Uterus (tissue), 3 donors: ENCODE measurements at regions not wholly inside any gene's neighbourhood (a gene's known extent, or its start where the extent isn't known, plus 50 kb on each side); places are given as distances from the start of the nearest gene placed in this dataset.
"Not testable (repeated sequence)": the region's sequence is repeated elsewhere in the genome, so short reads cannot be mapped to it uniquely, and the experiment has no call there.

Source experiments
- DNase-seq, 2 donors: peaks; one replicate each; pipeline ENCODE4 v3.0.0-alpha.2; 2019 to 2020
- H3K27ac ChIP-seq, 2 donors: fragments of 200-600 bp; sonication (generic); 1 replicate in 1 of 2; 2 replicates in 1 of 2; pipeline ENCODE4 v1.5.1; 2016 to 2018
- H3K27me3 ChIP-seq, 2 donors: fragments of 200-600 bp; sonication (generic); one replicate each; pipeline ENCODE4 v1.5.1; 2018 to 2019; ENCODE audit warnings: control low read depth in 1 of 2
- H3K36me3 ChIP-seq, 2 donors: fragments of 200-600 bp; sonication (generic); one replicate each; pipeline ENCODE4 v1.5.1; 2019; ENCODE audit warnings: control low read depth in 1 of 2
- H3K4me1 ChIP-seq, 2 donors: fragments of 200-600 bp; sonication (generic); one replicate each; pipeline ENCODE4 v1.5.1; 2018 to 2019; ENCODE audit warnings: control low read depth in 1 of 2
- H3K4me3 ChIP-seq, 2 donors: fragments of 200-600 bp; sonication (generic); 1 replicate in 1 of 2; 2 replicates in 1 of 2; pipeline ENCODE4 v1.5.1; 2018 to 2019; ENCODE audit warnings: mild to moderate bottlenecking in 1 of 2
- H3K9me3 ChIP-seq, 2 donors: fragments of 200-600 bp; sonication (generic); one replicate each; pipeline ENCODE4 v1.5.1; 2019; ENCODE audit warnings: control low read depth in 1 of 2
- POLR2A ChIP-seq, 2 donors: fragments of 450-650 bp; IDR thresholded peaks; one replicate each; pipeline ENCODE4 v1.6.1; 2016; ENCODE audit warnings: antibody characterized with exemption in 2 of 2, mild to moderate bottlenecking in 1 of 2, moderate library complexity in 1 of 2
- intact Hi-C: fragments of 100-400 bp; cut with DNase I; formaldehyde crosslinking; loops from one replicate; pipeline ENCODE4 v1.15.1; 2023; ENCODE audit warnings: low total_unique reads
- TF ChIP-seq, protein P1 (sequence below), 4 experiments: fragments of 200-600 bp in 2 of 4; fragments of 450-650 bp in 2 of 4; sonication (generic) in 2 of 4; IDR thresholded peaks; one replicate each; pipeline ENCODE4 v1.5.1; 2016 to 2019; ENCODE audit warnings: antibody characterized with exemption in 4 of 4, mild to moderate bottlenecking in 2 of 4, moderate library complexity in 1 of 4
- donor health status: DM: yes; HTN: yes; CAD: no.

- Histone ChIP-seq H3K27ac (no peak overlapping the region), H3K36me3 (no peaks in the 10 kb centered on the region), H3K4me1 (no peaks in the 10 kb centered on the region), H3K9me3 (no peaks in the 10 kb centered on the region), H3K27me3 (no peaks in the 10 kb centered on the region), H3K4me3 (no peak overlapping the region)
- TF ChIP-seq, protein P1, sequence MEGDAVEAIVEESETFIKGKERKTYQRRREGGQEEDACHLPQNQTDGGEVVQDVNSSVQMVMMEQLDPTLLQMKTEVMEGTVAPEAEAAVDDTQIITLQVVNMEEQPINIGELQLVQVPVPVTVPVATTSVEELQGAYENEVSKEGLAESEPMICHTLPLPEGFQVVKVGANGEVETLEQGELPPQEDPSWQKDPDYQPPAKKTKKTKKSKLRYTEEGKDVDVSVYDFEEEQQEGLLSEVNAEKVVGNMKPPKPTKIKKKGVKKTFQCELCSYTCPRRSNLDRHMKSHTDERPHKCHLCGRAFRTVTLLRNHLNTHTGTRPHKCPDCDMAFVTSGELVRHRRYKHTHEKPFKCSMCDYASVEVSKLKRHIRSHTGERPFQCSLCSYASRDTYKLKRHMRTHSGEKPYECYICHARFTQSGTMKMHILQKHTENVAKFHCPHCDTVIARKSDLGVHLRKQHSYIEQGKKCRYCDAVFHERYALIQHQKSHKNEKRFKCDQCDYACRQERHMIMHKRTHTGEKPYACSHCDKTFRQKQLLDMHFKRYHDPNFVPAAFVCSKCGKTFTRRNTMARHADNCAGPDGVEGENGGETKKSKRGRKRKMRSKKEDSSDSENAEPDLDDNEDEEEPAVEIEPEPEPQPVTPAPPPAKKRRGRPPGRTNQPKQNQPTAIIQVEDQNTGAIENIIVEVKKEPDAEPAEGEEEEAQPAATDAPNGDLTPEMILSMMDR (IDR thresholded peaks at IDR 0.05), result no peak
- TF ChIP-seq POLR2A (IDR thresholded peaks at IDR 0.05), result no peak
- DNase-seq, result no peak
- intact Hi-C loops, result no loop called here
These were observed 198.1 kb upstream of the EXOC2 start for GRCh38 chr6:890995-891394.

- no peak for DNase-seq
- no peak overlapping the region for H3K4me3 ChIP-seq
- TF ChIP-seq POLR2A (IDR thresholded peaks at IDR 0.05), result no peak
- TF ChIP-seq, protein P1 (IDR thresholded peaks at IDR 0.05), result no peak
These were observed 197.3 kb upstream of the EXOC2 start for GRCh38 chr6:890201-890600.

GRCh38 chr6:887583-888235 is 194.8 kb upstream of the EXOC2 start:
- Histone ChIP-seq H3K36me3 (no peaks in the 10 kb centered on the region), H3K4me1 (no peaks in the 10 kb centered on the region)

More at GRCh38 chr6:890201-890600, 197.3 kb upstream of the EXOC2 start:
- no peaks in the 10 kb centered on the region for H3K4me1 ChIP-seq
- no peaks in the 10 kb centered on the region for H3K27me3 ChIP-seq
- H3K36me3 ChIP-seq, result no peaks in the 10 kb centered on the region
- no peak overlapping the region for H3K27ac ChIP-seq
- intact Hi-C loops, result no loop called here
- H3K9me3 ChIP-seq, result no peaks in the 10 kb centered on the region

GRCh38 chr6:886116-886515 is 193.2 kb upstream of the EXOC2 start:
- intact Hi-C loops, H3K4me3 ChIP-seq, H3K9me3 ChIP-seq, DNase-seq, H3K27me3 ChIP-seq, H3K27ac ChIP-seq, H3K4me1 ChIP-seq, H3K36me3 ChIP-seq: not testable (repeated sequence)

More at GRCh38 chr6:887583-888235, 194.8 kb upstream of the EXOC2 start:
- intact Hi-C loops, result no loop called here
- Histone ChIP-seq H3K27me3 (no peaks in the 10 kb centered on the region), H3K4me3 (no peak overlapping the region), H3K9me3 (no peaks in the 10 kb centered on the region), H3K27ac (no peak overlapping the region)
- TF ChIP-seq, protein P1 (IDR thresholded peaks at IDR 0.05), result no peak
- no peak for DNase-seq

DNA sequence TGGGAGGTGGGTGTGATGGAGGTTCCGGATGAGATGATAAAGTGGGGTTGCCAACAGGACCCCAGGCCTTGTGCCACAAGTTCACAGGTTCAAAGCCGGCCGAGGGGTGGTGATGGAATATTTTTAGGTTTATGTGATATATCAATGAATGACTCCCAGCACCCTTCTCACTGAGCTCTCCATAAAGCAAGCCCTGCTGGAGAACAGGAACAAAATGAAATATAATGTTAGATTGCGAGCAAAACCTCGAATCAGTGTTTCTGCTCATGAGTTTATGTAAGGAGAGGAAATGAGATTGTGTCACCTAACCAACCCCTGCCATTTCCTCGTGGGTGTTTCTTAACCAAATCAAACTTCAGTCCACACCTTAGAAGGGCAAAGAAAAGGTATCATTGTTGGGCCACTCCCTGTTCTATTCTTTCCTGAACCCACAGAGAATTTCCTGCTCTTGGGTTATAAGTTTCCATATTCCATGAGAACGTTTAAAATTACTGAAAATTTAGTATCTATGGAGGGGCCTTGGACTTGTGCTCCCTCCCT is 192.2 kb upstream of the EXOC2 start:
- Histone ChIP-seq H3K27ac (no peak overlapping the region), H3K36me3 (no peaks in the 10 kb centered on the region), H3K4me1 (no peaks in the 10 kb centered on the region), H3K4me3 (no peak overlapping the region), H3K27me3 (no peaks in the 10 kb centered on the region), H3K9me3 (no peaks in the 10 kb centered on the region)
- TF ChIP-seq, protein P1 (IDR thresholded peaks at IDR 0.05), result no peak
- TF ChIP-seq POLR2A (IDR thresholded peaks at IDR 0.05), result no peak
- DNase-seq, result no peak
- intact Hi-C loops, result no loop called here
